ENCODE measurements at regions not wholly inside any gene's neighbourhood (a gene's known extent, or its start where the extent isn't known, plus 50 kb on each side); places are given as distances from the start of the nearest gene placed in this dataset.

GRCh38 chr4:124183926-124184325, 528.6 kb downstream of the ANKRD50 start:
- Histone ChIP-seq H4K20me1 (ENCODE audit: insufficient read depth) (no peaks in the 10 kb centered on the region), H3K4me1 (ENCODE audit: insufficient read depth) (peaks cover 2% of the 10 kb centered on the region), H3K36me3 (ENCODE audit: low read depth) (no peaks in the 10 kb centered on the region), H2AFZ (no peak overlapping the region), H3K27me3 (replicated peaks; ENCODE audit: insufficient read depth) (no peaks in the 10 kb centered on the region), H3K9ac (no peak overlapping the region), H3K4me2 (ENCODE audit: unreplicated experiment) (no peak overlapping the region), H3K9me3 (ENCODE audit: low read depth) (no peaks in the 10 kb centered on the region), H3K79me2 (ENCODE audit: insufficient read depth) (no peaks in the 10 kb centered on the region), H3K9me2 (ENCODE audit: insufficient read depth) (no peaks in the 10 kb centered on the region; the same call in 1 of the 2 replicates), H3K27ac (no peak overlapping the region), H3K4me3 (no peak overlapping the region), H3F3A (ENCODE audit: insufficient read depth) (peaks cover 6% of the 10 kb centered on the region; the same call in 1 of the 2 replicates)
- peak; percentile 37 for DNase-seq
- in situ Hi-C loops (cut with MboI), result no loop called here
- no peak for TF ChIP-seq EZH2 (IDR thresholded peaks at IDR 0.05; ENCODE audit: insufficient read depth, poor library complexity, severe bottlenecking)
- TF ChIP-seq EZH2phosphoT487 (IDR thresholded peaks at IDR 0.05; ENCODE audit: insufficient read depth, low read depth), result no peak

GRCh38 chr4:124184792-124185191, 527.7 kb downstream of the ANKRD50 start:
- Histone ChIP-seq H3K9me2 (ENCODE audit: insufficient read depth) (no peaks in the 10 kb centered on the region; the same call in 1 of the 2 replicates), H3K4me3 (no peak overlapping the region), H3K79me2 (ENCODE audit: insufficient read depth) (no peaks in the 10 kb centered on the region), H3K9ac (no peak overlapping the region), H4K20me1 (ENCODE audit: insufficient read depth) (no peaks in the 10 kb centered on the region), H2AFZ (no peak overlapping the region), H3K9me3 (ENCODE audit: low read depth) (no peaks in the 10 kb centered on the region), H3K4me2 (ENCODE audit: unreplicated experiment) (no peak overlapping the region), H3K4me1 (ENCODE audit: insufficient read depth) (no peaks in the 10 kb centered on the region), H3F3A (ENCODE audit: insufficient read depth) (no peaks in the 10 kb centered on the region), H3K27ac (no peak overlapping the region), H3K27me3 (replicated peaks; ENCODE audit: insufficient read depth) (no peaks in the 10 kb centered on the region), H3K36me3 (ENCODE audit: low read depth) (no peaks in the 10 kb centered on the region)
- no peak for DNase-seq
- in situ Hi-C loops (cut with MboI), result no loop called here
- whole genome bisulfite sequencing, 2 experiments (ENCODE audit: low coverage in 1 of 2, low lambda C conversion rate in 2 of 2, missing lambda C conversion rate in 2 of 2), result 94 to 97% methylated on average over 1 of the region's 1 CpG
- TF ChIP-seq EZH2 (IDR thresholded peaks at IDR 0.05; ENCODE audit: insufficient read depth, poor library complexity, severe bottlenecking), result no peak
- no peak for TF ChIP-seq EZH2phosphoT487 (IDR thresholded peaks at IDR 0.05; ENCODE audit: insufficient read depth, low read depth)

GRCh38 chr4:124188595-124188994, 523.9 kb downstream of the ANKRD50 start:
- Histone ChIP-seq H3K4me2 (ENCODE audit: unreplicated experiment) (no peak overlapping the region), H2AFZ (no peak overlapping the region), H3K9me2 (ENCODE audit: insufficient read depth) (no peaks in the 10 kb centered on the region; the same call in 1 of the 2 replicates), H3F3A (ENCODE audit: insufficient read depth) (no peaks in the 10 kb centered on the region), H3K4me3 (no peak overlapping the region), H3K27me3 (replicated peaks; ENCODE audit: insufficient read depth) (no peaks in the 10 kb centered on the region), H3K9ac (no peak overlapping the region), H3K9me3 (ENCODE audit: low read depth) (no peaks in the 10 kb centered on the region), H3K79me2 (ENCODE audit: insufficient read depth) (no peaks in the 10 kb centered on the region), H3K4me1 (ENCODE audit: insufficient read depth) (no peaks in the 10 kb centered on the region), H3K27ac (no peak overlapping the region), H3K36me3 (ENCODE audit: low read depth) (no peaks in the 10 kb centered on the region), H4K20me1 (ENCODE audit: insufficient read depth) (no peaks in the 10 kb centered on the region)
- TF ChIP-seq EZH2phosphoT487 (IDR thresholded peaks at IDR 0.05; ENCODE audit: insufficient read depth, low read depth), result no peak
- TF ChIP-seq EZH2 (IDR thresholded peaks at IDR 0.05; ENCODE audit: insufficient read depth, poor library complexity, severe bottlenecking), result no peak
- DNase-seq, result no peak
- in situ Hi-C loops (cut with MboI), result no loop called here
- 39 to 41% methylated on average over 2 of the region's 2 CpGs for WGBS, 2 experiments (ENCODE audit: low coverage in 1 of 2, low lambda C conversion rate in 2 of 2, missing lambda C conversion rate in 2 of 2)

- Histone ChIP-seq H2AFZ (no peak overlapping the region; the same call in 1 of the 2 replicates), H3K9ac (no peak overlapping the region), H4K20me1 (ENCODE audit: insufficient read depth) (no peaks in the 10 kb centered on the region), H3K79me2 (ENCODE audit: insufficient read depth) (no peaks in the 10 kb centered on the region), H3K4me1 (ENCODE audit: insufficient read depth) (no peaks in the 10 kb centered on the region), H3K27ac (no peak overlapping the region), H3F3A (ENCODE audit: insufficient read depth) (no peaks in the 10 kb centered on the region), H3K27me3 (replicated peaks; ENCODE audit: insufficient read depth) (no peaks in the 10 kb centered on the region), H3K9me2 (ENCODE audit: insufficient read depth) (no peaks in the 10 kb centered on the region; the same call in 1 of the 2 replicates), H3K36me3 (ENCODE audit: low read depth) (no peaks in the 10 kb centered on the region), H3K4me3 (no peak overlapping the region), H3K9me3 (ENCODE audit: low read depth) (no peaks in the 10 kb centered on the region), H3K4me2 (ENCODE audit: unreplicated experiment) (no peak overlapping the region)
- DNase-seq, result no peak
- in situ Hi-C loops (cut with MboI), result no loop called here
- WGBS, 2 experiments (ENCODE audit: low coverage in 1 of 2, low lambda C conversion rate in 2 of 2, missing lambda C conversion rate in 2 of 2), result 3 to 6% methylated on average over 1 of the region's 1 CpG
- TF ChIP-seq EZH2phosphoT487 (IDR thresholded peaks at IDR 0.05; ENCODE audit: insufficient read depth, low read depth) (no peak), EZH2 (IDR thresholded peaks at IDR 0.05; ENCODE audit: insufficient read depth, poor library complexity, severe bottlenecking) (no peak)
Measured at GRCh38 chr4:124189545-124189944, 523.0 kb downstream of the ANKRD50 start.

DNA sequence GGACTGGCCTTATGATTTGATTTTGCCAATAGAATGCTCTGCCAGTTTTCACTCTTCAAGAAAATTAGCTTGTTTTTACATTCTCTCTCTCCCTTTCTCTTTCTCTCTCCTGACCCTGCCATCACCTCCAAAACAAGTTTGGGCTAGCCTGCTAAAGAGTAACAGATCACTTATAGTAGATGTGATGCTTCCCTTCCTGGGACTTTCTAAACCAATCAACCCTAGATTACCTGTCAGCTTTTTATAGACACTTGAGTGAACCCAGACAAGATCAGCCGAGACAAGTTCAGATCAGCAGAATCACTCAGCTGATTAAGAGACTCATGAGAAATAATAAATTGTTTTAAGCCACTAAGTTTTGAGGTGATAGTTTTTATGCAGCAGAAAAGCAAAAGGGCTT, 521.2 kb downstream of the ANKRD50 start:
- Histone ChIP-seq H3K4me1 (ENCODE audit: insufficient read depth) (no peaks in the 10 kb centered on the region), H4K20me1 (ENCODE audit: insufficient read depth) (no peaks in the 10 kb centered on the region), H3K9me2 (ENCODE audit: insufficient read depth) (no peaks in the 10 kb centered on the region; the same call in 1 of the 2 replicates), H3K9me3 (ENCODE audit: low read depth) (no peaks in the 10 kb centered on the region), H3K27ac (no peak overlapping the region), H3K36me3 (ENCODE audit: low read depth) (no peaks in the 10 kb centered on the region), H3K4me3 (no peak overlapping the region), H2AFZ (no peak overlapping the region), H3K27me3 (replicated peaks; ENCODE audit: insufficient read depth) (no peaks in the 10 kb centered on the region), H3F3A (ENCODE audit: insufficient read depth) (no peaks in the 10 kb centered on the region), H3K4me2 (ENCODE audit: unreplicated experiment) (no peak overlapping the region), H3K79me2 (ENCODE audit: insufficient read depth) (no peaks in the 10 kb centered on the region), H3K9ac (no peak overlapping the region)
- TF ChIP-seq EZH2 (IDR thresholded peaks at IDR 0.05; ENCODE audit: insufficient read depth, poor library complexity, severe bottlenecking), result no peak
- TF ChIP-seq EZH2phosphoT487 (IDR thresholded peaks at IDR 0.05; ENCODE audit: insufficient read depth, low read depth), result no peak
- WGBS, 2 experiments (ENCODE audit: low coverage in 1 of 2, low lambda C conversion rate in 2 of 2, missing lambda C conversion rate in 2 of 2), result 93 to 100% methylated on average over 1 of the region's 1 CpG
- no peak for DNase-seq
- in situ Hi-C loops (cut with MboI), result no loop called here
